ENCODE measurements at regions not wholly inside any gene's neighbourhood (a gene's known extent, or its start where the extent isn't known, plus 50 kb on each side); places are given as distances from the start of the nearest gene placed in this dataset.

GRCh38 chr9:64773491-64773931 is 511.5 kb downstream of the FOXD4L5 start:
- TF ChIP-seq CTCF (conservative IDR thresholded peaks at IDR 0.05; ENCODE audit: low read length) (no peak), EZH2phosphoT487 (IDR thresholded peaks at IDR 0.05; ENCODE audit: borderline replicate concordance, low read depth, low read length) (no peak)

Measured in OCI-LY7 (cell line).